Breast epithelium (tissue), 3 donors: ENCODE measurements at regions not wholly inside any gene's neighbourhood (a gene's known extent, or its start where the extent isn't known, plus 50 kb on each side); places are given as distances from the start of the nearest gene placed in this dataset.

Source experiments
- CTCF ChIP-seq, 3 donors: fragments of 450-650 bp; IDR thresholded peaks; one replicate each; pipeline ENCODE4 v1.5.1; 2016 to 2017; ENCODE audit warnings: antibody characterized with exemption in 3 of 3, mild to moderate bottlenecking in 3 of 3, moderate library complexity in 3 of 3
- POLR2A ChIP-seq: fragments of 450-650 bp; IDR thresholded peaks from one replicate; pipeline ENCODE4 v1.6.1; 2016; ENCODE audit warnings: antibody characterized with exemption, mild to moderate bottlenecking, moderate library complexity
- POLR2AphosphoS5 ChIP-seq, 3 donors: sonication (generic); formaldehyde crosslinking; IDR thresholded peaks; one replicate each; pipeline ENCODE4 v1.6.1; 2017; ENCODE audit warnings: antibody characterized with exemption in 3 of 3

DNA sequence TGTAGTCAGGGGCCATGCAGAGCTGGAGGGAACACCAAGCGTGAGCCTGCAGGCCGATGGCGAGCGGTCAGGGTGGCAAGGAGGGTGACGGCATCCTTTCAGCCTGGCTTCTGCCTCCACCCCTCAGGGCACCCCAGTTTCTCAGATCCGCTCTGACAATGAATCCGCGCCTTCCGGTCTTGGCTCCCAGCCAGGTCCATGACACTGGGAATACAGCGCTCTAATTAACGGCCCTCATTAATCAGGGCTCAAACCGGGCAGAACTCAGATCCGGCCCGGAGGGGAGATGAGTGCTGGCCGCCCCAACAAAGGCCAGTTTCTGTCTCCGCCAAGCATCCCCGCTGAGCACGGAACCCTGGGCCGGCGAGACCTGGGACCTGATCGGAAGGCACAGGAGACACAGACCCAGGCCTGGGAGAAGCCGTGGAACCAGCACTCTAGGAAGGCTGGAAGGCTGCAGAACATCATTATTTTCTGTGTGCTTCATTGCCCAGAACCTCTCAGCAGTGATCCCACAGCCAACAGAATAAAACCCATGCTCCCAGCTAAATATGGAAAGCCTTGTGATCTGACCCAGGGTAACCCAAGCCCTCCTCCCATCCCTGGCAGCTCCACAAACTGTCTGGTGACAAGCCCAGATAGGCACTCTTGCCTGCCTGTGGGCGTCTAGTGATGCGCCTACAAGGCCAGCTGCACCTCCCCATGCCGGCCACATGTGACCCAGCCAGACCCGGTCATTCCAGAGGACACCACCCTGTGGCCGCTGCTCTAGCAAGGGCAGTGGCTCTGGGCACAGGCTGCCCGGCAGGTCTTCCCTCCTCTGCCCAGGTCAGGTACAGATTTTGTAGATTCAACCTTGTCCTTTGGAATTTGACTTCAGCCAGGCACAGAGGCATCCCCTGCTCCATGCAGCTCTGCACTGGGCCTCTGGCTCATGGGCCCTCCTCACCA lies 438.7 kb upstream of the MYT1L start:
- peak in 1 of 3 donors; percentile 8 for TF ChIP-seq CTCF (IDR thresholded peaks at IDR 0.05)
- TF ChIP-seq POLR2A = no peak
- no peak for TF ChIP-seq POLR2AphosphoS5 (IDR thresholded peaks at IDR 0.05)
